ENCODE measurements at regions not wholly inside any gene's neighbourhood (a gene's known extent, or its start where the extent isn't known, plus 50 kb on each side); places are given as distances from the start of the nearest gene placed in this dataset.

- TF ChIP-seq POLR2A (IDR thresholded peaks at IDR 0.05; ENCODE audit: low read depth, low read length), result no peak
- TF ChIP-seq POLR2AphosphoS5 (IDR thresholded peaks at IDR 0.05; ENCODE audit: low read depth, low read length), result no peak
- no peak for TF ChIP-seq TAF1 (IDR thresholded peaks at IDR 0.05; ENCODE audit: low read depth, low read length)
- no peak for TF ChIP-seq POU2F2 (IDR thresholded peaks at IDR 0.05; ENCODE audit: low read depth, low read length)
These were observed 349.9 kb downstream of the THBS2 start for GRCh38 chr6:168903613-168904345.
